T-helper 2 cell treated with Interferon-gamma antibody and Interleukin-4, amounts not matched to agents 5 μg/mL and 100 μg/mL, for 36 hours (primary cell): ENCODE measurements at regions not wholly inside any gene's neighbourhood (a gene's known extent, or its start where the extent isn't known, plus 50 kb on each side); places are given as distances from the start of the nearest gene placed in this dataset.
"Not testable (repeated sequence)": the region's sequence is repeated elsewhere in the genome, so short reads cannot be mapped to it uniquely, and the experiment has no call there.

Experiments used
- DNase-seq: peaks from one replicate; pipeline ENCODE4 v3.0.0; 2021; ENCODE audit warnings: low spot score
- H3K27ac Mint-ChIP-seq: one replicate; pipeline ENCODE4 v1.8.0; 2021; ENCODE audit warnings: mild to moderate bottlenecking, mixed read lengths
- H3K27me3 Mint-ChIP-seq: one replicate; pipeline ENCODE4 v1.8.0; 2021; ENCODE audit warnings: low read depth, mixed read lengths
- H3K36me3 Mint-ChIP-seq: one replicate; pipeline ENCODE4 v1.8.0; 2021; ENCODE audit warnings: low read depth, mixed read lengths
- H3K4me1 Mint-ChIP-seq: one replicate; pipeline ENCODE4 v1.8.0; 2021; ENCODE audit warnings: low read depth, mixed read lengths
- H3K4me3 Mint-ChIP-seq: one replicate; pipeline ENCODE4 v1.8.0; 2022; ENCODE audit warnings: mild to moderate bottlenecking, moderate library complexity, mixed read lengths
- H3K9me3 Mint-ChIP-seq: one replicate; pipeline ENCODE4 v1.8.0; 2021; ENCODE audit warnings: mixed read lengths

- Mint-ChIP-seq H3K27me3 (peaks cover 3% of the 10 kb centered on the region), H3K4me3 (no peak overlapping the region), H3K27ac (no peak overlapping the region), H3K4me1 (no peaks in the 10 kb centered on the region), H3K36me3 (no peaks in the 10 kb centered on the region), H3K9me3 (no peaks in the 10 kb centered on the region)
- DNase-seq, result no peak
Measured at GRCh38 chr4:18691431-18692200, 670.1 kb upstream of the LCORL start.

- H3K27me3 Mint-ChIP-seq, result peaks cover 3% of the 10 kb centered on the region
- no peak for DNase-seq
- no peak overlapping the region for H3K27ac Mint-ChIP-seq
- H3K36me3 Mint-ChIP-seq, result no peaks in the 10 kb centered on the region
- H3K4me1 Mint-ChIP-seq, result no peaks in the 10 kb centered on the region
- no peak overlapping the region for H3K4me3 Mint-ChIP-seq
- H3K9me3 Mint-ChIP-seq, result no peaks in the 10 kb centered on the region
Measured at GRCh38 chr4:18690291-18690955, 668.9 kb upstream of the LCORL start.

DNA sequence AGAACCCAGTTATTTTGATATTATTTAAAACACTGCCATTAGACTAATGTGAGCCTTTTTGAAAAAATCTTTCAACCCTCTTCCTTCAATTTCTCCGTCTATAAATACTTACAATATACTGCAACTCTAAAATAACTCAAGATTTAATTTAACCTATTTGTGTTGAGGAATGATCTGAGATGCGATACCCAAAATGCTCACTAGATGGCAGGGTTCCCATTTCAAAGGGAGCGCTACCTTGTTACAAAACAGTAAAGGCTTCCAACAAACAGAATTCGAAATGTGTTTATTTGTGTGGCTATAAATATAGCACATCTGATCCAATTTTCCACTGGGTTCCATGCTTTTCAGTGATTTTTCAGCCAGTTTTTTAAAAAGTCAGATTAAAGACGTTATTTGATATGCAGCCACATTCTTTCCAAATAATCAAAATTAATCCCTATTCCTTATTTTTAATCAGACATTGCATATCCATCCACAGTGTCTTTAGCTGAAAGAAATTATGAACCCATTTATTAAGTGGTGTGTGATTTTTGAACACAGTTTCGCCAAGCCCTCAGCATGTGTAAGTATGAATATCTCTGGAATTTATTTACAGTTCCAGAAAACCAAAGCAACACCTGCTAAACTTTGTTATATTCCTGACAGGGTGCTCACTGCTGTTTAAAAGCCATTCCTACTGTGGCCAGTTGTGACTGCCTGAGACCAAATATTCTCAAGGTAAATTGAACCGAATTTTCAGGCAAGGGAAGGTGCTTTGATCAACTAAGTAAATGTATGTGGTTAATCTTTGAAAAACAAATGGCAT lies 668.0 kb upstream of the LCORL start:
- Mint-ChIP-seq H3K27ac (no peak overlapping the region), H3K9me3 (no peaks in the 10 kb centered on the region), H3K4me1 (no peaks in the 10 kb centered on the region), H3K27me3 (peaks cover 3% of the 10 kb centered on the region), H3K4me3 (no peak overlapping the region), H3K36me3 (no peaks in the 10 kb centered on the region)
- no peak for DNase-seq

GRCh38 chr4:18688351-18688750 lies 666.8 kb upstream of the LCORL start:
- H3K36me3 Mint-ChIP-seq, H3K27me3 Mint-ChIP-seq, H3K27ac Mint-ChIP-seq, H3K4me3 Mint-ChIP-seq, H3K9me3 Mint-ChIP-seq, DNase-seq, H3K4me1 Mint-ChIP-seq: not testable (repeated sequence)

DNA sequence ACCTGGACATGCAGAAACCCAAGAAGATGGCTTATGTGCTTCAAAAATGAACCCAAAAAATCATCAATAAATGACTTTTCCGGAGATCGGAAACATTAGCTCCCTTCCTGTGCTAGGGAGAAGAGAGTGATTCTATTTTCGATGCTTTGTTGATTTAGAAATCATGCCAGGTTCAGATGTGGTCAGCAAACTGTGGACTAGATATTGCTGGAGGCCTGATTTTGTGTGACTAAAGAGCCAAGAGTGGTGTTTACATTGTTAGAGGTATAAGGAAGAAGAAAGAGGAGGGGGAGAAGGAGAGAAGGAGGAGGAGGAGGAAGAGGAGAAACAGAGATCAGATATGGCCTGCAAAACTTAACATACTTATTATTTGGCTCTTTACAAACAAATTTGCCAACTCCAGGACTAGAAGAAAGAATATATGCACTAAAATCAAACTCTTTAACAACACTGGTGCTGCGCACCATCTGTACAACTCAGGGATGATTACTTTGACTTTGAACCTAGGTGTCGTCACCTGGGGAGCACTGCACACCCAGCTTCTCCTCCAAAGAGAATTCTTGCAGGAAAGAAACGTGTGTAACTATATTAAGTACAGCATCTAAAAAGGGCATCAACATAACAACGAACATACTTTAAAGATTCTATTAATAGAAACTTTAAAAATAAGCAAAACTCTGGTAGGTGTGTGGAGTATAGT lies 664.9 kb upstream of the LCORL start:
- DNase-seq, result no peak
- Mint-ChIP-seq H3K27ac (no peak overlapping the region), H3K4me3 (no peak overlapping the region), H3K9me3 (no peaks in the 10 kb centered on the region), H3K36me3 (no peaks in the 10 kb centered on the region), H3K27me3 (peaks cover 3% of the 10 kb centered on the region), H3K4me1 (no peaks in the 10 kb centered on the region)

- Mint-ChIP-seq H3K4me3 (no peak overlapping the region), H3K9me3 (no peaks in the 10 kb centered on the region), H3K36me3 (no peaks in the 10 kb centered on the region), H3K27me3 (no peaks in the 10 kb centered on the region), H3K4me1 (no peaks in the 10 kb centered on the region), H3K27ac (no peak overlapping the region)
- no peak for DNase-seq
Measured at GRCh38 chr4:18684932-18685331, 663.4 kb upstream of the LCORL start.

DNA sequence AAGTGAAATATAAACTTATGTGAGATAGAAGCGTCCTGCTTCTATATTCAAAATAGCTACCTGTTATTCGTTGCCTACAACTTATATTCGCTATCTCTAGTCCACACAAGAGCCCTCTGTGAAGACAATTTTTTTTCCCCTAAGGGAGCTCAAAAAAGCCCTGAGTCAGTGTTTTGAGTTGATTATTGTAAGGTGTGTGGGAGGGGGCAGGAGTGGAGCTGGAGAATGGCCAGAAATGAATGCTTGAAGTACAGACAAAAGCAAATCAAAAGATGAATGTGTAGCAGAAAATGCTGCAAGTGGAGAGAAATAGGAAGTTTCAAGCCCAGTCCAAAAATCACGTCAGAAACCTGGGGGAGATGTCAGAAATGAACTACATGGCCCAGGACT lies 655.0 kb upstream of the LCORL start:
- Mint-ChIP-seq H3K27me3 (no peaks in the 10 kb centered on the region), H3K9me3 (no peaks in the 10 kb centered on the region), H3K27ac (no peak overlapping the region), H3K4me1 (no peaks in the 10 kb centered on the region), H3K4me3 (no peak overlapping the region), H3K36me3 (no peaks in the 10 kb centered on the region)
- no peak for DNase-seq

DNA sequence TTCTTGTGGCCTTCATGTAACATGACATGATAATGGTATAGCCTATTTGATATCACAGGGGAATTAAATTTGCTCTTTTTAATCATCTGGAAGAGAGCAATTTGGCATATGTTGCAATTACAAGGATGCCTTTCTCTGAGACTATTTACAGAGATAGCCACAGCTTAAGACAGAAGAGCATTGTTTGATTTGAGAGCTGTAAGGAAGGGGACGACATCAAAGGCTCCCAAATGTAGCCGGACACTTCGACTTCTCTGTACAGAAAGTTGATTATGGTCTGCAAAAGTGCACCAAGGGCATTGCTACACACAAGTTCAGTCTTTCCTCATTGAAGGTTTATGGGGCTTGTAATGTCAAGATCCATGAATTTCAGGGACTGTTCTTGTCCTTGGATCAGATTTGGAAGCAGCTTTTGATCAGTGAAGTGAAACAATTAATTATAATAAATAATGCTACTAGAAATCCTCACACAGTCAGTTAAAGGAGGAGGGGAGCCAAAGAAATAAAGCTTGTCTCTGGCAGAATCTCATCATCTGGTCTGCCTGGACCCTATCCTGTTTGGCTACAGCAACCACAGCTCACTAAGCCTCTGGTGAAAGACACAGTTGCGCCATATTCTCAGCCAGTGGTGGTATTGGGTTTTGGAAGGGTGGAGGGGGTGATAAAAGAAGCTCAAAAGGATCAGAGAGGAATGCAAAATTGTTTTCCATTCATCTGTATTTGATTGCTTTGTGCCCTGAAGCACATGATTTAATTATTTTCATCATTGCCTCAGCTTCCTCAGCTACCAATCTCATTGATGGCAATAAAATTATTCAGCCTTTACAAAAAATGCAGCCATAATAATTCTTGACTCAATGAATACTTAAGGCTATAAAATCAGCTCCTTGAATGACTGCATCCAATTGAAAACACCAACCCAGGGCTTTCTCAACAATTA lies 654.3 kb upstream of the LCORL start:
- DNase-seq, result no peak
- Mint-ChIP-seq H3K9me3 (no peaks in the 10 kb centered on the region), H3K27ac (no peak overlapping the region), H3K36me3 (no peaks in the 10 kb centered on the region), H3K4me1 (no peaks in the 10 kb centered on the region), H3K4me3 (no peak overlapping the region), H3K27me3 (no peaks in the 10 kb centered on the region)

DNA sequence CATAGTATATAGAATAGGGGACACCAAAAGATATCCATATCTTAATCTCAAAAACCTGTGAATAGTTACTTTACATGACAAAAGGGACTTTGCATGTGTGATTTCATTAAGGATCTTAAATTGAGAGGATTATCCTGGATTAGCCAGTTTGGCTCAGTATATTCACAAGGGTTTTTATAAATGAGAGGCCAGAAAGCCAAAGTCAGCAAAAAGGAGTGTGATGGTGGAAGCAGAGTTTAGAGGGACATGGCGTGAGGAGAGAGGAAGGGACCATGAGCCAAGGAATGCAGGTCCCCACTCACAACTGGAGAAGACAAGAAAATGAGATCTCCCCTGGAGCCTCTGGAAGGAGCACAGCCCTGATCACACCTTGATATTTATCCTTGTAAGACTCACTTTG lies 648.5 kb upstream of the LCORL start:
- Mint-ChIP-seq H3K4me3 (no peak overlapping the region), H3K36me3 (no peaks in the 10 kb centered on the region), H3K9me3 (no peaks in the 10 kb centered on the region), H3K27me3 (no peaks in the 10 kb centered on the region), H3K27ac (no peak overlapping the region), H3K4me1 (no peaks in the 10 kb centered on the region)
- no peak for DNase-seq

DNA sequence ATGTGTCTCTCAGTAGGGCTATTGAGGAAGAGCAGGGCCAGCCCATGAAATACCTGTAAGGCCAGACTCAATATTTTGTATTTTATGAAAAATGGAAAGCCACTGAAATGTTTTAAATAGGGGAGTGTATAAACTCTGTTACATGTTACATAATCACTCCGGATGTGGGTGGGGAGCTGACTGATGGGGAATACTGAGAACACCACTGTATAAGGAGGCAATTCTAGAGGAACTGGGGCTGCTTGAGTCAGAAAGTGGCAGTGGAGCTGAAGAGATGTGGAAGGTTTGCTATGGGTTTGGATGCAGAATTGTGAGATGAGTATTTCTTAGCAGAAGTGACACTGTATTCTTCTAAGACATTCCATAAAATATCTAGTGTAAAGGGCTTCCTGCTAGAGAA lies 647.8 kb upstream of the LCORL start:
- Mint-ChIP-seq H3K4me1 (no peaks in the 10 kb centered on the region), H3K27me3 (no peaks in the 10 kb centered on the region), H3K36me3 (no peaks in the 10 kb centered on the region), H3K4me3 (no peak overlapping the region), H3K9me3 (no peaks in the 10 kb centered on the region), H3K27ac (no peak overlapping the region)
- no peak for DNase-seq

- Mint-ChIP-seq H3K27ac (no peak overlapping the region), H3K4me1 (no peaks in the 10 kb centered on the region), H3K27me3 (no peaks in the 10 kb centered on the region), H3K36me3 (no peaks in the 10 kb centered on the region), H3K9me3 (peaks cover 4% of the 10 kb centered on the region), H3K4me3 (no peak overlapping the region)
- DNase-seq, result no peak
Measured at GRCh38 chr4:18666322-18666721, 644.8 kb upstream of the LCORL start.

DNA sequence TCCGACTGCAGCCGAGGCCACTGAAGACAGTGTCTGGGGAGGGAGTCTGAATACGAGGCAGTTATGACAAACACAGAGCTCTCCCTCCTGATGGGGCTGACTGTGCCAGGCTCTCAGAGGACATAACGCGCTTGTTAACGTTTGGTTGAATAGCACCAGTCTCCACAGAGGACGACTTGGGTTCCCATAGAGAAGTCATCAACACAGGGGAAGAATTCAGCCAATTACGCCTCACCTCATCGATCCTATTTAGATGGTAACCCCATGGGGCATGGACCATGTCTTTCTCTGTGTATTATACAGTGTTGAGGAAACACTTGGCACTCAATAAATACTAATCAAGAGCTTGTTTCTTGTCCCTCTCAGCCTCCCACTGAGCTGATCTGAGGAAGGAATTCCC lies 642.6 kb upstream of the LCORL start:
- H3K9me3 Mint-ChIP-seq, result peaks cover 4% of the 10 kb centered on the region
- no peaks in the 10 kb centered on the region for H3K27me3 Mint-ChIP-seq
- no peak overlapping the region for H3K4me3 Mint-ChIP-seq
- H3K4me1 Mint-ChIP-seq, result no peaks in the 10 kb centered on the region
- no peak for DNase-seq
- H3K27ac Mint-ChIP-seq, result no peak overlapping the region
- H3K36me3 Mint-ChIP-seq, result no peaks in the 10 kb centered on the region

DNA sequence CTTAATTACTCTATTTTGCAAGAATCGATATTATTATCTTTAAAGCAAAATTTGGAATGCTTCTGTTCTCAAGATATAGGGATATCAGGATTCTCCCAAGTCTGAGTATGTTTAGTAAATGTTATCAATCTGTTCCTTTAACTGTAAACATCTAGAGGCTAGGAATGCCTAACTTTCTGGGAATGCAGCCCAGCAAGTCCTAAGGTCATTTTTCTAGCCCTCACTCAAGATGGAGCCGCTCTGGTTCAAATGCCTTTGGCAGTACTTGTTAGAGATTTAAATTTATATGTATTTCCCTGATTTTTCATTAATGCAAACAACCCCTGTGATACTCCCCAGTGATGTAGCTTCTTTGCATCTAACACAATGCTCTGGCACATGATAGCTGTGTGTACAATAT lies 623.8 kb upstream of the LCORL start:
- no peaks in the 10 kb centered on the region for H3K36me3 Mint-ChIP-seq
- no peak for DNase-seq
- H3K4me1 Mint-ChIP-seq, result no peaks in the 10 kb centered on the region
- H3K27ac Mint-ChIP-seq, result no peak overlapping the region
- H3K27me3 Mint-ChIP-seq, result no peaks in the 10 kb centered on the region
- H3K4me3 Mint-ChIP-seq, result no peak overlapping the region
- no peaks in the 10 kb centered on the region for H3K9me3 Mint-ChIP-seq
